Medulla oblongata (tissue), 1 donor: ENCODE measurements at regions not wholly inside any gene's neighbourhood (a gene's known extent, or its start where the extent isn't known, plus 50 kb on each side); places are given as distances from the start of the nearest gene placed in this dataset.

Source experiments
- DNase-seq: peaks from one replicate; pipeline ENCODE4 v3.0.0-alpha.2; 2015; ENCODE audit errors: extremely low spot score

GRCh38 chr15:88707771-88708654 lies 69.2 kb downstream of the ISG20 start:
- DNase-seq: no peak

- no peak for DNase-seq
Observed at GRCh38 chr15:88708655-88709054, 69.8 kb downstream of the ISG20 start.

GRCh38 chr15:88710027-88710715 lies 71.4 kb downstream of the ISG20 start:
- DNase-seq: no peak

GRCh38 chr15:88711806-88712205 lies 73.0 kb downstream of the ISG20 start:
- DNase-seq: no peak

GRCh38 chr15:88714782-88715372 lies 76.1 kb downstream of the ISG20 start:
- DNase-seq: peak; percentile 51

GRCh38 chr15:88716543-88717381 lies 77.9 kb downstream of the ISG20 start:
- no peak for DNase-seq

GRCh38 chr15:88717382-88718031 lies 78.7 kb downstream of the ISG20 start:
- DNase-seq: no peak

GRCh38 chr15:88718731-88719130 lies 79.9 kb downstream of the ISG20 start:
- no peak for DNase-seq

GRCh38 chr15:88719654-88720053 lies 80.8 kb downstream of the ISG20 start:
- no peak for DNase-seq

- no peak for DNase-seq
Observed at GRCh38 chr15:88725305-88726210, 77.7 kb upstream of the ACAN start.

- no peak for DNase-seq
Observed at GRCh38 chr15:88727439-88727838, 75.8 kb upstream of the ACAN start.

- no peak for DNase-seq
Observed at GRCh38 chr15:88729581-88729980, 73.7 kb upstream of the ACAN start.

- no peak for DNase-seq
Observed at GRCh38 chr15:88730751-88731150, 72.5 kb upstream of the ACAN start.

- DNase-seq: no peak
Observed at GRCh38 chr15:88735212-88735611, 68.0 kb upstream of the ACAN start.

- DNase-seq: no peak
Observed at GRCh38 chr15:88736204-88736603, 67.0 kb upstream of the ACAN start.

- no peak for DNase-seq
Observed at GRCh38 chr15:88738796-88739195, 64.4 kb upstream of the ACAN start.

- no peak for DNase-seq
Observed at GRCh38 chr15:88739541-88739940, 63.7 kb upstream of the ACAN start.

- DNase-seq: no peak
Observed at GRCh38 chr15:88740356-88740755, 62.9 kb upstream of the ACAN start.

GRCh38 chr15:88741046-88741445 lies 62.2 kb upstream of the ACAN start:
- DNase-seq: no peak

- peak; percentile 16 for DNase-seq
Observed at GRCh38 chr15:88741671-88742070, 61.6 kb upstream of the ACAN start.
